Endothelial cell of umbilical vein (primary cell): ENCODE measurements at regions not wholly inside any gene's neighbourhood (a gene's known extent, or its start where the extent isn't known, plus 50 kb on each side); places are given as distances from the start of the nearest gene placed in this dataset.
A peak's percentile ranks its signal among the peaks of the same experiment; 100 is the strongest.

ENCODE experiments used
- BruUV-seq: library from RNA; stranded (reverse); fragments of 400-500 nt; replicated peaks from 2 replicates; lab custom pipeline; 2021; lab: Mats Ljungman, UMichigan
- CTCF ChIA-PET: fragments of 300-600, 350-600 bp; sonication (Branson Sonifier 250); formaldehyde crosslinking; loops from one replicate; lab custom pipeline; 2021; ENCODE audit warnings: antibody characterized with exemption, inconsistent platforms; lab: Charles Lee
- POLR2A ChIA-PET: fragments of 300-600, 350-600 bp; sonication (Branson Sonifier 250); formaldehyde crosslinking; loops from one replicate; lab custom pipeline; 2021; ENCODE audit warnings: antibody characterized with exemption, inconsistent platforms; lab: Charles Lee
- DNase-seq: peaks from one replicate; pipeline ENCODE4 v3.0.0-alpha.2; 2011; ENCODE audit warnings: low read depth, low spot score
- FAIRE-seq: peaks from 2 replicates; lab custom pipeline; 2011; peaks lifted over from hg19 to GRCh38; lab: Jason Lieb, UNC
- H2AFZ ChIP-seq: 2 replicates; pipeline ENCODE4 v1.6.0; 2012; ENCODE audit warnings: low read depth, low read length, control low read depth, inconsistent platforms
- H3K27ac ChIP-seq: 2 replicates; pipeline ENCODE4 v1.5.1; 2011; ENCODE audit warnings: low read depth, mild to moderate bottlenecking, control low read depth, low read length, moderate library complexity; ENCODE audit not compliant: insufficient read depth
- H3K27me3 ChIP-seq, 2 experiments: 2 replicates each; pipeline versions ENCODE4 v1.6.0 to v1.6.1; 2011; ENCODE audit warnings: low read length in 2 of 2, mixed read lengths in 1 of 2; ENCODE audit not compliant: control insufficient read depth in 2 of 2, insufficient read depth in 2 of 2
- H3K36me3 ChIP-seq, 2 experiments: 2 replicates in 1 of 2; 3 replicates in 1 of 2; pipeline ENCODE4 v1.5.1; 2011; ENCODE audit warnings: low read length in 2 of 2, mild to moderate bottlenecking in 1 of 2, moderate library complexity in 1 of 2; ENCODE audit not compliant: control insufficient read depth in 2 of 2, insufficient read depth in 2 of 2; ENCODE audit errors: extremely low read depth in 1 of 2
- H3K4me1 ChIP-seq: 3 replicates; pipeline ENCODE4 v1.5.1; 2011; ENCODE audit warnings: mild to moderate bottlenecking, low read length; ENCODE audit not compliant: control insufficient read depth, insufficient read depth; ENCODE audit errors: extremely low read depth
- H3K4me2 ChIP-seq: 2 replicates; pipeline ENCODE4 v1.6.1; 2011; ENCODE audit warnings: low read length, control low read depth, mixed read lengths; ENCODE audit not compliant: insufficient read depth
- H3K4me3 ChIP-seq, 3 experiments: fragments of 200-600 bp in 1 of 3; sonication (generic), shearing (Covaris generic) in 1 of 3; replicated peaks in 1 of 3; 2 replicates each; pipeline ENCODE4 v1.5.1; 2011 to 2016; ENCODE audit warnings: control low read depth in 3 of 3, low read length in 3 of 3, mild to moderate bottlenecking in 2 of 3, inconsistent platforms in 1 of 3, low read depth in 1 of 3, moderate library complexity in 1 of 3; ENCODE audit not compliant: insufficient read depth in 1 of 3
- H3K79me2 ChIP-seq: 2 replicates; pipeline ENCODE4 v1.6.0; 2012; ENCODE audit warnings: low read length, inconsistent platforms; ENCODE audit not compliant: control insufficient read depth, insufficient read depth
- H3K9ac ChIP-seq: replicated peaks from 2 replicates; pipeline ENCODE3; 2011; ENCODE audit warnings: low read length, control low read depth; ENCODE audit not compliant: insufficient read depth; ENCODE audit errors: extremely low read depth
- H3K9me1 ChIP-seq: replicated peaks from 3 replicates; pipeline ENCODE4 v1.6.0; 2011; ENCODE audit warnings: mild to moderate bottlenecking, low read length; ENCODE audit not compliant: control insufficient read depth, insufficient read depth; ENCODE audit errors: extremely low read depth
- H3K9me3 ChIP-seq: replicated peaks from 2 replicates; pipeline ENCODE4 v1.5.1; 2012; ENCODE audit warnings: low read length, inconsistent platforms; ENCODE audit not compliant: control insufficient read depth, insufficient read depth
- H4K20me1 ChIP-seq: replicated peaks from 2 replicates; pipeline ENCODE3; 2011; ENCODE audit warnings: mild to moderate bottlenecking, low read length; ENCODE audit not compliant: control insufficient read depth, insufficient read depth; ENCODE audit errors: extremely low read depth
- EZH2 ChIP-seq: IDR thresholded peaks from 2 replicates; pipeline ENCODE4 v1.6.1; 2012; ENCODE audit warnings: borderline replicate concordance, low read depth, mild to moderate bottlenecking, moderate library complexity, low read length, inconsistent platforms; ENCODE audit not compliant: severe bottlenecking
- GATA2 ChIP-seq: IDR thresholded peaks from 2 replicates; pipeline ENCODE4 v1.7.0; 2011; ENCODE audit warnings: low read depth, mild to moderate bottlenecking, moderate library complexity, mixed read lengths, low read length; ENCODE audit not compliant: insufficient read length, insufficient read depth
- MYC ChIP-seq: IDR thresholded peaks from one replicate; pipeline ENCODE4 v1.6.1; 2011; ENCODE audit warnings: mild to moderate bottlenecking, low read depth, low read length
- POLR2A ChIP-seq: IDR thresholded peaks from 2 replicates; pipeline ENCODE4 v1.6.1; 2012; ENCODE audit warnings: low read depth, mild to moderate bottlenecking, control low read depth, low read length
- POLR2AphosphoS5 ChIP-seq: IDR thresholded peaks from 2 replicates; pipeline ENCODE4 v1.6.1; 2012; ENCODE audit warnings: low read depth, mild to moderate bottlenecking, control low read depth, low read length, moderate library complexity; ENCODE audit not compliant: insufficient read depth
- dilution Hi-C: fragments of 300-500 bp; cut with MboI; formaldehyde crosslinking; loops from one replicate; pipeline ENCODE4 v1.15.0; 2019; ENCODE audit warnings: low sequenced_read_pairs; ENCODE audit not compliant: extremely low pct_ligation_motif_present
- intact Hi-C: fragments of 100-400 bp; cut with micrococcal nuclease; formaldehyde crosslinking; loops from one replicate; pipeline ENCODE4 v1.10.0; 2022
- TF ChIP-seq, protein P1 (sequence below), 2 donors: IDR thresholded peaks; 1 replicate in 1 of 2; 2 replicates in 1 of 2; pipeline ENCODE4 v1.5.1; 2011; ENCODE audit warnings: low read length in 2 of 2, mild to moderate bottlenecking in 2 of 2, moderate library complexity in 2 of 2, control low read depth in 1 of 2, inconsistent platforms in 1 of 2, low read depth in 1 of 2; ENCODE audit not compliant: insufficient read depth in 1 of 2; ENCODE audit errors: extremely low read depth in 1 of 2
- TF ChIP-seq, protein P2 (sequence below): IDR thresholded peaks from 2 replicates; pipeline ENCODE4 v1.6.1; 2011; ENCODE audit not compliant: insufficient read depth, insufficient read length

DNA sequence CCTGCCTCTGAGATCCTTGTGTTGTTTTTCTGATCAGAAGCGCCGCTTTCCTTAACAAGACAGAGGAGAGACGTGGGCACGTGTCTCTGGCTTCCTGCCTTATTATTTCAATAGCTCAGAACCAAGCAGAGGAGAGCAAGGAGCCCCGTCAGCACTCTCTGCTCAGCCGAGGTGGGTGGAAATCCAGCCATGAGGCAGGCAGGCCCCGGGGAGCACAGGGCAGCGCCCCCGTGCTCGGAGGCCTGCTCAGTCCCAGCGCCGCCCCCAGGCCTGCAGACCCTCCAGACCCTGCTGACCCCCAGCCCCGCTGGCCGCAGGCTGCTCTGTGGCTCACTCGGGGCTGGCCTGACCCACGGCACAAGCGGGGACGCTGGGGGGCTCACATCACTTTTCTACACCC, 162.8 kb downstream of the BRD1 start:
- H3K27ac ChIP-seq = no peak overlapping the region
- peak; percentile 6 for DNase-seq
- peaks cover 12% of the 10 kb centered on the region for H3K4me1 ChIP-seq
- H2AFZ ChIP-seq = peak overlapping the region; percentile 50
- H3K36me3 ChIP-seq = no peaks in the 10 kb centered on the region
- no peak for FAIRE-seq
- H3K4me3 ChIP-seq = no peak overlapping the region
- no peaks in the 10 kb centered on the region for H4K20me1 ChIP-seq
- dilution Hi-C loops = no loop called here
- no peak overlapping the region for H3K4me2 ChIP-seq
- ChIA-PET CTCF (no interaction called here), POLR2A (no interaction called here)
- no peaks in the 10 kb centered on the region for H3K9me3 ChIP-seq
- H3K27me3 ChIP-seq = no peaks in the 10 kb centered on the region
- no peaks in the 10 kb centered on the region for H3K79me2 ChIP-seq
- TF ChIP-seq POLR2A (no peak), POLR2AphosphoS5 (no peak), MYC (no peak), GATA2 (no peak), EZH2 (no peak)
- TF ChIP-seq, protein P1, sequence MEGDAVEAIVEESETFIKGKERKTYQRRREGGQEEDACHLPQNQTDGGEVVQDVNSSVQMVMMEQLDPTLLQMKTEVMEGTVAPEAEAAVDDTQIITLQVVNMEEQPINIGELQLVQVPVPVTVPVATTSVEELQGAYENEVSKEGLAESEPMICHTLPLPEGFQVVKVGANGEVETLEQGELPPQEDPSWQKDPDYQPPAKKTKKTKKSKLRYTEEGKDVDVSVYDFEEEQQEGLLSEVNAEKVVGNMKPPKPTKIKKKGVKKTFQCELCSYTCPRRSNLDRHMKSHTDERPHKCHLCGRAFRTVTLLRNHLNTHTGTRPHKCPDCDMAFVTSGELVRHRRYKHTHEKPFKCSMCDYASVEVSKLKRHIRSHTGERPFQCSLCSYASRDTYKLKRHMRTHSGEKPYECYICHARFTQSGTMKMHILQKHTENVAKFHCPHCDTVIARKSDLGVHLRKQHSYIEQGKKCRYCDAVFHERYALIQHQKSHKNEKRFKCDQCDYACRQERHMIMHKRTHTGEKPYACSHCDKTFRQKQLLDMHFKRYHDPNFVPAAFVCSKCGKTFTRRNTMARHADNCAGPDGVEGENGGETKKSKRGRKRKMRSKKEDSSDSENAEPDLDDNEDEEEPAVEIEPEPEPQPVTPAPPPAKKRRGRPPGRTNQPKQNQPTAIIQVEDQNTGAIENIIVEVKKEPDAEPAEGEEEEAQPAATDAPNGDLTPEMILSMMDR (IDR thresholded peaks at IDR 0.05; ENCODE audit: extremely low read depth in 1 of 2, insufficient read depth in 1 of 2, low read depth in 1 of 2, low read length in 2 of 2) = no peak
- TF ChIP-seq, protein P2, sequence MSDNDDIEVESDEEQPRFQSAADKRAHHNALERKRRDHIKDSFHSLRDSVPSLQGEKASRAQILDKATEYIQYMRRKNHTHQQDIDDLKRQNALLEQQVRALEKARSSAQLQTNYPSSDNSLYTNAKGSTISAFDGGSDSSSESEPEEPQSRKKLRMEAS = no peak
- no peaks in the 10 kb centered on the region for H3K9me1 ChIP-seq
- no peak overlapping the region for H3K9ac ChIP-seq
- BruUV-seq = no TSS peak
- intact Hi-C loops = no loop called here
